ENCODE measurements at regions not wholly inside any gene's neighbourhood (a gene's known extent, or its start where the extent isn't known, plus 50 kb on each side); places are given as distances from the start of the nearest gene placed in this dataset.

DNA sequence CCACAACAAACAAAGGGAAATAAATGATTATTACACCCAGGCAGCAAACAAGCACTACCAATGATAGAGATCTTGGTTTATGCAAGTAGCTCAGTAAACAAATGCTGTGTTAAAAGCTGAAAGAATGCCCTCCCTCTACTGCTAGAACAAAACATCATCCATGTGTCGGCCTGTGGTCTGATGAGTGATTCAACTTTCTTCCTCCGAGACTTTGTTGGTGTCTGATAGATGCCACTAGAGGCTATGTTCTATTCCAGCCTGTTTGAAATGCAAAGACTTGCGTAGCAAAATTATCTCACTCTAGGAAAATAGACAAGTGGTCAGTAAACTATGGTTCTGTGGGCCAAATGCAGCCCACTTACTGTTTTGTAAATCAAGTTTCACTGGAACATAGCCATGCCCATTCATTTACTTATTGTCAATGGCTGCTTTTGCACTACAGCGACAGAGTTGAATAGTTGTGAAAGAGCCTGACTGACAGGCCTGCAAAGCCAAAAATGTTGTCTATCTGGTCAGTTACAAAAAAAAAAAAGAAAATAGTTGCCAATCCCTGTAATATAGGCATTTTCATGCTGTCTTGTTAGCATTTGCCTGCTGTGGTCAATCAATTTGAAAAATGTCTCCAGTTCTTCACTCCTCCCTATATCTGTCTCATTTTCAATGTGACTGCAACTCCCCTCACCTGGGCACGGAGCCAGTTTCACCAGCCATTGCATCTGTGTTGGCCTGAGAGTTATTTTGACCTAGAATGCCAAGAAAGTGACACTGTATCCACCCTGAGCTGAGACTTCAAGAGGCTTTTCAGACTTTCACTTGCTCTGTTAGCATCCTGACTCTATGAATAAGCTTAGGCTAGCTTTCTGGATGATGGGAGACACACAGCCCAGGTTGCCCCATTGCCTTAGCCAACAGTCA is 544.6 kb upstream of the BTBD3 start:
- DNase-seq, result no peak

DNA sequence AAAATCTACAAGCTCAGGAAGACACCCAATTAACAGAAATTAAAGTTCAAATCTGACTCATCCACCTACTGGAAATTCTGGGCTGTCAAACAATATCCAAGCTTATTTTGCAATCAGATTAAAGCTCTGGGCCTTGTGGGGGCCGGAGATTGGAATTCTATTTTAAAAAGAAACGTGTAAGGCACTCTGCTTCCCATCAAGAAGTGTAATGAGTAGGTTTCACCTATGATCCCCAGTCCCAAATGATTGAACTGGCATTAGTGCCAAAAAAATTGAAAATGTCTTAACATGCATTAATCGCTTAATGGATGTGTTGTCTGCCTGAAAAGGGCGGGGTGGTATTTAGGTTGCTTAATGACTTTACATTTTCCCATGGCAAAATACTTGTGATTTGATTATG is 542.4 kb upstream of the BTBD3 start:
- no peak for DNase-seq

DNA sequence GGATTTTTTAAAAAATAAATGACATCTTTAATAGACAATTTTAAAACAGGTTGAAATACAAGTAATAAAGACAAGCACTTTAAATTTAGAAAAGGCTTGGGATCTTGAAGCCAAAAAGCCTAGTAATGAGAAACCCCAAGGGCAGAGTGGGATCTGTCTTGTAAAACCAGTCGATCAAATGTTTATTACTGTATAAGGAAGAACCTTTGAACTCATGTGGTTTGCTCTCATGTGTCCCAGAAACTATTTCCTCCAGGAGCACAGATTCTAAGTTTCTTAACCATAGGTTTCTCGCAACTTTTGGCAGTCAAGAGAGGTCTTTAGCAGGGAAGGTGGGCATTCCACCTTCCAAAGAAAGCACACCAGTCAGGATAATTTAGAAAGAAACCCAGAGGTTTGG is 541.7 kb upstream of the BTBD3 start:
- DNase-seq, result no peak

DNA sequence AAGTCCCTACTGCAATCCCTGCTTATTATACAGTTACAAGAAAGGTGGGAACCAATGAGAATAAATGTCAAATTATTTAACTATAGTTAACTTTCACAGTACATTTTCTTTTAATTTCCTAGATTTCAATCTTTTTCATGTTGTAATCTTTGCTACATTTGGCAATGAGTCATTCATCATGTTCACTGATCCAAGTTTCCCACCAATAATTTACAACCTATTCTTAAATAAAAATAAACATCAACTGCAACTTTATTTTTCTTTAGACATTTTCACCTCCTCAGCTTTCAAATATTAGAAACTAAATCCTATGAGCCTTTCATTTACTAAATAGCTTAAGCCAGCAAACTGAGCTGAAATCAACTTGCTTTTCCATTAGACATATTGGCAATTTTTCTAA is 541.3 kb upstream of the BTBD3 start:
- DNase-seq, result no peak

- peak; percentile 84 for DNase-seq
Measured at GRCh38 chr20:11376998-11377397, 540.7 kb upstream of the BTBD3 start.

DNA sequence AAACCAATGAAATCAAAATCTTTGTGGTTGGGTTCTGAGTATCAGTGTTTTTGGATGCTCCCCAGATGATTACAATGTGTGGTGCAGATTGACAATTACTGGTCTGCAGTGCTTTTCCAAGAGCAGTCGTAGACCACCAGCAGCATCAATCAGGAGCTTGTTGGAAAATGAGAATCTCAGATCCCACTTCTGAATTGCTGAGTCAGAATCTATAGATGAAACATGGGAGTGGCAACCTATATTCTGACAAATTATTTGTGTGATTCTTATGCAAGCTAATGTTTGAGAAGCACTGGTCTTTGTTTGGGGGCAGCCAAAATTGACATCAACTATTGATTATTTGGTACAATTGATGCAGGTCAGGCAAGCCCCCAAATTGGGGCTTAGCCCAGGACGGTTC is 539.9 kb upstream of the BTBD3 start:
- DNase-seq, result peak; percentile 26

DNA sequence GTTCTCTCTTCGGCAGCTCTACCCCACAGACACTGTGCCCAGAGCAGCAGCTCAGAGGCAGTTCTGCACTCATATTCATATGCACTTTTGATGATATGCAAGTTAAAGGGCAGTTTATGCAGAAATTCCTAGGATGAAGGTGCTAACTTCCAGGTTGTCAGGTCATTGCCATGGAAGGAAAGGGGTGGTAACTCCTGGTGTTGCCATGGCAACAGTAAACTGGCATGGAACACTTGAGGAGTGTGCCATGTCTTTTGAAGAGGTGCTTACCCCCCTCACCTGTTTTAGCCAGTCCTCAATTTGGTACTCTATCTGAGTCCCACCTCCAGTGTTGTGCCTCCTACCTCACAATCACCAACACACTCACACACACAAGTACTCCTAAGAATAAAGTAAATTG is 539.4 kb upstream of the BTBD3 start:
- DNase-seq, result no peak

GRCh38 chr20:11379257-11380011 is 538.3 kb upstream of the BTBD3 start:
- DNase-seq, result peak; percentile 70

GRCh38 chr20:11380283-11380682 is 537.4 kb upstream of the BTBD3 start:
- DNase-seq, result no peak

DNA sequence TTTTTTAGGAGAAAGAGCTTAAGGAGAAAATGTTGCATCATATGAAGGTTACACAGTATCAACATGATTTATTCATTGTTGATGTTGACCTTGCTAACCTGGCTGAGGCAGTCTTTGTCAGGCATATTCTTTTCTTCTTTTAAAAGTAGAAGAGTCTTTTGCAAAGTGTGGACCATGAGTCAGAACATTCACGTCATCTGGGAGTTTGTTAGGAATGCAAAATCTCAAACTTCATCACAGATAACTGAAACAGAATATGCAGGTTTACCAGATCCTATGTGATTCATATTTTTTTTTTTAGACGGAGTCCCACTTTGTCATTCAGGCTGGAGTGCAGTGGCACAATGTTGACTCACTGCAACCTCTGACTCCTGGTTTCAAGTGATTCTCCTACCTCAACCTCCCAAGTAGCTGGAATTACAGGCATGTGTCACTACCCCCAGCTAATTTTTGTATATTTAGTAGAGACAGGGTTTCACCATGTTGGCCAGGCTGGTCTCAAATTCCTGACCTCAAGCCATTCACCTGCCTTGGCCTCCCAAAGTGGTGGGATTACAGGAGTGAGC is 530.4 kb upstream of the BTBD3 start:
- DNase-seq, result peak; percentile 90

- no peak for DNase-seq
Measured at GRCh38 chr20:11389186-11389585, 528.5 kb upstream of the BTBD3 start.

- DNase-seq, result no peak
Measured at GRCh38 chr20:11391591-11391990, 526.1 kb upstream of the BTBD3 start.

GRCh38 chr20:11394145-11394833 is 523.4 kb upstream of the BTBD3 start:
- DNase-seq, result peak; percentile 90

DNA sequence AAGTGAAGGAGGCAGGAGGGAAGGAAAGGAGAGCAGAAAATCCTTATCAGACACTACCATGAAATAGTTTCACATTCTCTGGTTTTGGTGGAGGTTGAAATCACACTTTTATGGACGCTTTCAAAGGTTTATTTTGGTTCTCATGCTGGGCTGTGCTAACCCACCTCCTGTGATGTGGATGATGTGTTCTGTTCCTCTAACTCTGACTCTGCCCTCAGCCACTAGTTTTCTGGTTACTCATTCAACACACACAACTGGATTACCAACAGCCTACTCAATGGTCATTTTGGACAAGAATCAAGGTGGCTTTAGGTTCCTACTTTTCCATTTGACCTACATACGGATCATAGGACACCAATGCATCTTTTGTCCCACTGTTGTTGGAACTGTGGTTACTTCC is 522.1 kb upstream of the BTBD3 start:
- no peak for DNase-seq

DNA sequence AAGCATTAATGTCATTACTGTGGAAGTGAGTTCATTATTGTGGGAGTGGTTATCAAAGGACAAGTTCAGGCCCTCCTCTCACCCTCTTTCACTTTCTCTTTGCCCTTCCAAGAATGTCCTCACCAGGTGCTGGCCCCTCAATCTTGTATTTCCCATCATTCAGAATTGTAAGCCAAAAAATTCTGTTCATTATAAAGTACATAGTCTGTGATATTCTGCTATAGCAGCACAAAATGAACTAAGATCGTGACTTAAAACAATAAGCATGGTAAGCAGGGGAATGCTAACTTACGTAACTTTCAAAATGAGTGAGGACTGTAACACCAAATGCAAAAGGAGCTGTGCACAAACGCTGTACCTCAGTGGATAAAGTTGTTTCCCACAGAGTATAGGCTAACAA is 515.7 kb upstream of the BTBD3 start:
- DNase-seq, result no peak

DNA sequence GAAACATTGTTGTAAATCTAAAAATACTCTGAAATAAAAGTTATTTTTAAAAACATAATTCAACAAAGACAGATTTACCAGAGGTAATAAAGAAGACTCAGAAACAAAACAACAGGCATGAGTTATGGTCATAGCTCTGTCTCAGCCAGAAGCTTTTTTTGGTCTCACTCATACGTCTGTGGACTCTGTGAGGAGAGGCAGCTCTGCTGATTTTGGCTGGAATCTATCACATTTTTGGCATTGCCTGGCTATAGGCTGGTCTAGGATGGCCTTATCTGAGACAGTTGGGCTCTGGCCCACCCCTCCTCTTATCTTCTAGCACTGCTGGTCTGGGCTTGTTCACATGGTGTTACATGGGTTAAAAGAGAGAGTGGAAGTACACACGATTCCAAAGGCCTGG is 514.0 kb upstream of the BTBD3 start:
- DNase-seq, result peak; percentile 68

DNA sequence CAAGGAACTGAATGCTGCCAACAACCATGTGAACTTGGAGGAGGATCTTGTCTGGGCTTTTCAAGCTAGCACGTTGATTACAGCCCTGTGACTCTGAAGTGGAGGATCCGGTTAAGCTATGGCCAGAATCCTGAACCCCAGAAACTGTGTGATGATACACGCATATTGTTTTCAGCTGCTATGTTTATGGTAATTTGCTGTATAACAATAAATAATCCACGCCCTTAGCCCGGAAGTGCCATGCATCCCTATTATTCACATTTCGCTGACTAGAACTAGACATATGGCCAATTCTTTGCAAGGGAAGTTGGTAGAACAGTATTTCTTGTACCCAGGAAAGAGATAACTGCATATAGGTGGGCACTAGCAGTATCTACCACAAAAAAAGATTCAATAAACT is 510.8 kb upstream of the BTBD3 start:
- DNase-seq, result no peak

GRCh38 chr20:11409561-11409960 is 508.1 kb upstream of the BTBD3 start:
- DNase-seq, result no peak

DNA sequence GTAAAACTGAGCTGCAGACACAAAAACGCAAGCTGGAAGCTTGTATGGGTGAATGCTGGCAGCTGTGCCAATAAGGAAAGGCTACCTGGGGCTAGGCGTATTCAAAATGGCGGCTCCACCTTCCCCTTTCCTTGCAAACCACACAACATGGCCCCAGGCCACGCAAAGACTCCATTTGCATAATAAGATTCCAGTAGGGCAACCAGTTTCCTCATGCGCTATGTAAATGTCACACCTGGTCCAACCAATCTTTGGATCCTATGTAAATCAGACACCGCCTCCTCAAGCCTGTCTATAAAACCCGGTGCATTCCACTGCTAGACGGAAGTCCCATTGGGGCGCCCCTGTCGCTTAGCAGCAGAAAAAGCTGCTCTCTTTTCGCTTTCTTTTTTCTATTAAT is 505.9 kb upstream of the BTBD3 start:
- no peak for DNase-seq

GRCh38 chr20:11426948-11427347 is 490.7 kb upstream of the BTBD3 start:
- no peak for DNase-seq

DNA sequence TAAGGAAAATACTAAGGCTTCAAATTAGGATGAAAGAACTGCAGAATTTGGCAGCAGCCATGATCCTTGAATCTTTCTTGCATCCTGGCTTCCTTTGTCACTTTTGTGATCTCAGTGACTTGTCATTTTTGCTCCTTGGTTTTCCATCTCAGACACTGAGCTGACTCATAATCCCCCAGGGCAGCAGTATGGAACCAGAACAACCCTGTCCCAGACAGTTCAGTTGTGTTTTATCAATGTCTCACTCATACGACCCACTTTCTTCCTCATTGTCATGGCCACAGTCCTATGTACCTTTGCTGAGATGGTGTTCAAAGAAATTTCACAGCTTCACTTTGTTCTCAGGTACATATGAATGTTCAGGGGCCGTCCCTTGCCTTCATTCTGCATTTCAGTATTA is 488.5 kb upstream of the BTBD3 start:
- DNase-seq, result no peak

- DNase-seq, result no peak
Measured at GRCh38 chr20:11429889-11430519, 487.7 kb upstream of the BTBD3 start.

GRCh38 chr20:11430652-11431051 is 487.0 kb upstream of the BTBD3 start:
- no peak for DNase-seq
